ENCODE measurements at regions not wholly inside any gene's neighbourhood (a gene's known extent, or its start where the extent isn't known, plus 50 kb on each side); places are given as distances from the start of the nearest gene placed in this dataset.

- DNase-seq, result no peak
- Histone ChIP-seq H3F3A (ENCODE audit: insufficient read depth, low read length) (no peaks in the 10 kb centered on the region), H3K9me2 (replicated peaks; ENCODE audit: insufficient read depth, low read length) (no peaks in the 10 kb centered on the region), H3K27me3 (replicated peaks; ENCODE audit: insufficient read depth, low read length) (peaks cover 95% of the 10 kb centered on the region), H2AFZ (ENCODE audit: low read length) (no peak overlapping the region), H3K79me2 (ENCODE audit: low read length) (no peaks in the 10 kb centered on the region), H3K4me3 (ENCODE audit: low read length) (no peak overlapping the region), H3K4me2 (ENCODE audit: low read depth, low read length) (no peak overlapping the region), H3K9ac (ENCODE audit: low read length) (no peak overlapping the region), H3K27ac (ENCODE audit: low read length) (no peak overlapping the region), H4K20me1 (ENCODE audit: insufficient read depth, low read length) (no peaks in the 10 kb centered on the region), H3K36me3 (replicated peaks; ENCODE audit: insufficient read depth, low read length) (no peaks in the 10 kb centered on the region), H3K9me3 (replicated peaks; ENCODE audit: insufficient read depth, low read length) (no peaks in the 10 kb centered on the region), H3K4me1 (ENCODE audit: low read length) (no peaks in the 10 kb centered on the region)
- no peak for TF ChIP-seq EZH2phosphoT487 (IDR thresholded peaks at IDR 0.05; ENCODE audit: low read length)
- TF ChIP-seq CTCF (IDR thresholded peaks at IDR 0.05; ENCODE audit: low read length), result no peak
- no peak for TF ChIP-seq EZH2 (optimal IDR thresholded peaks at IDR 0.05; ENCODE audit: low read depth, low read length)
These were observed 83.0 kb upstream of the ADRA2C start for GRCh38 chr4:3683077-3683743.

- Histone ChIP-seq H3K9me2 (replicated peaks; ENCODE audit: insufficient read depth, low read length) (no peaks in the 10 kb centered on the region), H3F3A (ENCODE audit: insufficient read depth, low read length) (no peaks in the 10 kb centered on the region), H3K9me3 (replicated peaks; ENCODE audit: insufficient read depth, low read length) (no peaks in the 10 kb centered on the region), H3K9ac (ENCODE audit: low read length) (no peak overlapping the region), H3K4me2 (ENCODE audit: low read depth, low read length) (no peak overlapping the region), H3K79me2 (ENCODE audit: low read length) (no peaks in the 10 kb centered on the region), H2AFZ (ENCODE audit: low read length) (no peak overlapping the region), H4K20me1 (ENCODE audit: insufficient read depth, low read length) (no peaks in the 10 kb centered on the region), H3K36me3 (replicated peaks; ENCODE audit: insufficient read depth, low read length) (no peaks in the 10 kb centered on the region), H3K27me3 (replicated peaks; ENCODE audit: insufficient read depth, low read length) (peaks cover 97% of the 10 kb centered on the region), H3K4me1 (ENCODE audit: low read length) (no peaks in the 10 kb centered on the region), H3K4me3 (ENCODE audit: low read length) (no peak overlapping the region), H3K27ac (ENCODE audit: low read length) (no peak overlapping the region)
- TF ChIP-seq EZH2phosphoT487 (IDR thresholded peaks at IDR 0.05; ENCODE audit: low read length), result no peak
- no peak for TF ChIP-seq EZH2 (optimal IDR thresholded peaks at IDR 0.05; ENCODE audit: low read depth, low read length)
- no peak for TF ChIP-seq CTCF (IDR thresholded peaks at IDR 0.05; ENCODE audit: low read length)
- no peak for DNase-seq
These were observed 83.7 kb upstream of the ADRA2C start for GRCh38 chr4:3682236-3683076.

GRCh38 chr4:3681191-3681590 is 85.0 kb upstream of the ADRA2C start:
- no peaks in the 10 kb centered on the region for H3K79me2 ChIP-seq (ENCODE audit: low read length)
- H3K9me2 ChIP-seq (replicated peaks; ENCODE audit: insufficient read depth, low read length), result no peaks in the 10 kb centered on the region
- no peak overlapping the region for H3K4me3 ChIP-seq (ENCODE audit: low read length)
- H3F3A ChIP-seq (ENCODE audit: insufficient read depth, low read length), result no peaks in the 10 kb centered on the region
- H2AFZ ChIP-seq (ENCODE audit: low read length), result no peak overlapping the region
- H3K9me3 ChIP-seq (replicated peaks; ENCODE audit: insufficient read depth, low read length), result no peaks in the 10 kb centered on the region
- H3K9ac ChIP-seq (ENCODE audit: low read length), result no peak overlapping the region
- H4K20me1 ChIP-seq (ENCODE audit: insufficient read depth, low read length), result no peaks in the 10 kb centered on the region
- no peak for DNase-seq
- H3K36me3 ChIP-seq (replicated peaks; ENCODE audit: insufficient read depth, low read length), result no peaks in the 10 kb centered on the region
- TF ChIP-seq EZH2 (optimal IDR thresholded peaks at IDR 0.05; ENCODE audit: low read depth, low read length) (no peak), EZH2phosphoT487 (IDR thresholded peaks at IDR 0.05; ENCODE audit: low read length) (no peak), CTCF (IDR thresholded peaks at IDR 0.05; ENCODE audit: low read length) (no peak)
- H3K4me2 ChIP-seq (ENCODE audit: low read depth, low read length), result no peak overlapping the region
- H3K27me3 ChIP-seq (replicated peaks; ENCODE audit: insufficient read depth, low read length), result peaks cover 98% of the 10 kb centered on the region
- H3K27ac ChIP-seq (ENCODE audit: low read length), result no peak overlapping the region
- H3K4me1 ChIP-seq (ENCODE audit: low read length), result no peaks in the 10 kb centered on the region
